T-helper 1 cell treated with Interleukin-12 subunit alpha and Interleukin-12 subunit beta and Interleukin-4 antibody, amounts not matched to agents 30 ng/mL and 1 ng/mL, for 36 hours (primary cell): ENCODE measurements at regions not wholly inside any gene's neighbourhood (a gene's known extent, or its start where the extent isn't known, plus 50 kb on each side); places are given as distances from the start of the nearest gene placed in this dataset.

ENCODE experiments used
- intact Hi-C: fragments of 100-400 bp; cut with micrococcal nuclease; formaldehyde crosslinking; loops from one replicate; pipeline ENCODE4 v1.15.1; 2024

GRCh38 chr9:13568841-13569601, 289.5 kb upstream of the MPDZ start:
- intact Hi-C loops: no loop called here

- intact Hi-C loops: no loop called here
Measured at GRCh38 chr9:13568405-13568804, 288.9 kb upstream of the MPDZ start.

GRCh38 chr9:13567833-13568232, 288.3 kb upstream of the MPDZ start:
- intact Hi-C loops: no loop called here

GRCh38 chr9:13557746-13558145, 278.3 kb upstream of the MPDZ start:
- intact Hi-C loops: no loop called here

GRCh38 chr9:13556656-13557055, 277.2 kb upstream of the MPDZ start:
- intact Hi-C loops: no loop called here

- intact Hi-C loops: no loop called here
Measured at GRCh38 chr9:13555989-13556500, 276.6 kb upstream of the MPDZ start.

- intact Hi-C loops: no loop called here
Measured at GRCh38 chr9:13555516-13555915, 276.0 kb upstream of the MPDZ start.

GRCh38 chr9:13554626-13555025, 275.1 kb upstream of the MPDZ start:
- intact Hi-C loops: no loop called here

- intact Hi-C loops: no loop called here
Measured at GRCh38 chr9:13552606-13553215, 273.2 kb upstream of the MPDZ start.

- intact Hi-C loops: no loop called here
Measured at GRCh38 chr9:13550519-13550918, 271.0 kb upstream of the MPDZ start.

GRCh38 chr9:13548535-13548934, 269.0 kb upstream of the MPDZ start:
- intact Hi-C loops: no loop called here

GRCh38 chr9:13535141-13535540, 255.6 kb upstream of the MPDZ start:
- intact Hi-C loops: no loop called here

- intact Hi-C loops: no loop called here
Measured at GRCh38 chr9:13534006-13534405, 254.5 kb upstream of the MPDZ start.

GRCh38 chr9:13532407-13532806, 252.9 kb upstream of the MPDZ start:
- intact Hi-C loops: no loop called here

- intact Hi-C loops: no loop called here
Measured at GRCh38 chr9:13529321-13530104, 250.0 kb upstream of the MPDZ start.

- intact Hi-C loops: no loop called here
Measured at GRCh38 chr9:13524245-13524644, 244.8 kb upstream of the MPDZ start.

GRCh38 chr9:13520069-13520468, 240.6 kb upstream of the MPDZ start:
- intact Hi-C loops: no loop called here

GRCh38 chr9:13513716-13514444, 234.4 kb upstream of the MPDZ start:
- intact Hi-C loops: no loop called here

- intact Hi-C loops: no loop called here
Measured at GRCh38 chr9:13513286-13513685, 233.8 kb upstream of the MPDZ start.

- intact Hi-C loops: no loop called here
Measured at GRCh38 chr9:13508681-13509080, 229.2 kb upstream of the MPDZ start.

- intact Hi-C loops: no loop called here
Measured at GRCh38 chr9:13508086-13508485, 228.6 kb upstream of the MPDZ start.
